ENCODE measurements at regions not wholly inside any gene's neighbourhood (a gene's known extent, or its start where the extent isn't known, plus 50 kb on each side); places are given as distances from the start of the nearest gene placed in this dataset.

GRCh38 chr3:94259291-94259690, 196.4 kb downstream of the NSUN3 start:
- H3K27ac ChIP-seq (ENCODE audit: low read length): no peak overlapping the region
- H3K4me3 ChIP-seq (ENCODE audit: low read depth in 1 of 2, low read length in 2 of 2): no peak overlapping the region
- DNase-seq: no peak
- H3K4me1 ChIP-seq (ENCODE audit: insufficient read depth, low read length): no peaks in the 10 kb centered on the region
- TF ChIP-seq EZH2 (IDR thresholded peaks at IDR 0.05; ENCODE audit: borderline replicate concordance, low read depth, low read length, severe bottlenecking): no peak
- TF ChIP-seq CTCF (IDR thresholded peaks at IDR 0.05; ENCODE audit: borderline replicate concordance, extremely low read depth, low read length, poor library complexity, severe bottlenecking): no peak
- no peak overlapping the region for H2AFZ ChIP-seq (ENCODE audit: low read depth, low read length)
- H3K9me3 ChIP-seq (ENCODE audit: insufficient read depth, low read length, severe bottlenecking): no peaks in the 10 kb centered on the region
- no peaks in the 10 kb centered on the region for H4K20me1 ChIP-seq (ENCODE audit: insufficient read depth, low read length)
- H3K27me3 ChIP-seq (ENCODE audit: insufficient read depth, low read length, poor library complexity): no peaks in the 10 kb centered on the region
- no peak for ATAC-seq (ENCODE audit: insufficient read depth, low read depth)
- H3K9ac ChIP-seq (ENCODE audit: low read depth, low read length): no peak overlapping the region
- no peaks in the 10 kb centered on the region for H3K79me2 ChIP-seq (ENCODE audit: insufficient read depth, low read length)
- no peaks in the 10 kb centered on the region for H3K36me3 ChIP-seq (ENCODE audit: insufficient read depth, low read length)
- no peak overlapping the region for H3K4me2 ChIP-seq (ENCODE audit: insufficient read depth, low read length)

DNA sequence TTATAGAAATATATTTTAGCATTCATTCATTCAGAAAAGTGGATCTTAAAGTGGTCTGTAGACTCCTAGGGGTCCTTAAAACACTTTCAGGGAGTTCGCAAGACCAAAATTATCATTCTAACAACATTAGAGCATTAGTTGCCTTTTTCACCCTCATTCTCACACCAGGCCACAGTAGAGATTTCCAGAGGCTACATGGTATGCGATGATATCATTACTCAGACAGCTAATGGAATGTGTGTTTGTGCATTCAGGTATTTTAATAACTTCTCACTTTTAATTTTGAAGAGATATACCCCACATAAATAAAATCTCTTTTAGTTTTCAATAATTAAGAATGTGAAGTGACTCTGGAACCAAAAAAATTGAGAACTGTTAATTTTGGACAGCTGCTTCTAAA, 206.9 kb downstream of the NSUN3 start:
- no peak for DNase-seq

DNA sequence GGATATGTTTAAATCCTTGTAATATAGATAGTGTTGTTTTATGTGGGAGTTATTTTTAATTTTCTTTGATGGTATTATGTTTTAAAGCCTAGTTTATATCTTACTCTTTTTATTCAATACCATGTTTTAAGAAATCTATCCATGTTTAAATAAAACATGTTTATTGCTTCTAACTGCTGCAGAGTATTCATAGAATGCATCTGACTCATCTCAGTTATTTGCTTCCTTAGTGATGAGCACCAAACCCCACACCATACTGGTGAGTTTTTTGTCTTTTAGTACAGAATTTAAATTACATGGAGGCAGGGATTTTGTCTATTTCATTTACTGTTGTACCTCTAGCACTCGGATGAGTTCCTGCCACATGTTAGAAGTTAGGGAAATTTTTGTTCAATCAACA, 209.2 kb downstream of the NSUN3 start:
- H3K4me2 ChIP-seq (ENCODE audit: insufficient read depth, low read length): no peak overlapping the region
- no peak overlapping the region for H3K4me3 ChIP-seq (ENCODE audit: low read depth in 1 of 2, low read length in 2 of 2)
- H3K27ac ChIP-seq (ENCODE audit: low read length): no peak overlapping the region
- H3K9me3 ChIP-seq (ENCODE audit: insufficient read depth, low read length, severe bottlenecking): no peaks in the 10 kb centered on the region
- no peak for DNase-seq
- no peak overlapping the region for H3K9ac ChIP-seq (ENCODE audit: low read depth, low read length)
- no peak for ATAC-seq (ENCODE audit: insufficient read depth, low read depth)
- no peaks in the 10 kb centered on the region for H3K79me2 ChIP-seq (ENCODE audit: insufficient read depth, low read length)
- H3K27me3 ChIP-seq (ENCODE audit: insufficient read depth, low read length, poor library complexity): no peaks in the 10 kb centered on the region
- no peaks in the 10 kb centered on the region for H3K36me3 ChIP-seq (ENCODE audit: insufficient read depth, low read length)
- H4K20me1 ChIP-seq (ENCODE audit: insufficient read depth, low read length): no peaks in the 10 kb centered on the region
- no peak overlapping the region for H2AFZ ChIP-seq (ENCODE audit: low read depth, low read length)
- TF ChIP-seq EZH2 (IDR thresholded peaks at IDR 0.05; ENCODE audit: borderline replicate concordance, low read depth, low read length, severe bottlenecking): no peak
- H3K4me1 ChIP-seq (ENCODE audit: insufficient read depth, low read length): no peaks in the 10 kb centered on the region

More for the DNA sequence above, 206.9 kb downstream of the NSUN3 start:
- H3K9me3 ChIP-seq (ENCODE audit: insufficient read depth, low read length, severe bottlenecking): no peaks in the 10 kb centered on the region
- no peak overlapping the region for H3K4me3 ChIP-seq (ENCODE audit: low read depth in 1 of 2, low read length in 2 of 2)
- no peak overlapping the region for H3K4me2 ChIP-seq (ENCODE audit: insufficient read depth, low read length)
- H3K79me2 ChIP-seq (ENCODE audit: insufficient read depth, low read length): no peaks in the 10 kb centered on the region
- H3K9ac ChIP-seq (ENCODE audit: low read depth, low read length): no peak overlapping the region
- no peak overlapping the region for H3K27ac ChIP-seq (ENCODE audit: low read length)
- no peak for TF ChIP-seq CTCF (IDR thresholded peaks at IDR 0.05; ENCODE audit: borderline replicate concordance, extremely low read depth, low read length, poor library complexity, severe bottlenecking)
- H3K36me3 ChIP-seq (ENCODE audit: insufficient read depth, low read length): no peaks in the 10 kb centered on the region
- no peak overlapping the region for H2AFZ ChIP-seq (ENCODE audit: low read depth, low read length)
- no peaks in the 10 kb centered on the region for H3K4me1 ChIP-seq (ENCODE audit: insufficient read depth, low read length)
- H4K20me1 ChIP-seq (ENCODE audit: insufficient read depth, low read length): no peaks in the 10 kb centered on the region
- no peak for ATAC-seq (ENCODE audit: insufficient read depth, low read depth)
- no peaks in the 10 kb centered on the region for H3K27me3 ChIP-seq (ENCODE audit: insufficient read depth, low read length, poor library complexity)

GRCh38 chr3:94280958-94281357, 218.1 kb downstream of the NSUN3 start:
- H2AFZ ChIP-seq (ENCODE audit: low read depth, low read length): no peak overlapping the region
- H3K4me2 ChIP-seq (ENCODE audit: insufficient read depth, low read length): no peak overlapping the region
- no peaks in the 10 kb centered on the region for H3K36me3 ChIP-seq (ENCODE audit: insufficient read depth, low read length)
- no peak for TF ChIP-seq CTCF (IDR thresholded peaks at IDR 0.05; ENCODE audit: borderline replicate concordance, extremely low read depth, low read length, poor library complexity, severe bottlenecking)
- no peak for TF ChIP-seq EZH2 (IDR thresholded peaks at IDR 0.05; ENCODE audit: borderline replicate concordance, low read depth, low read length, severe bottlenecking)
- ATAC-seq (ENCODE audit: insufficient read depth, low read depth) (no peak), DNase-seq (no peak)
- H3K79me2 ChIP-seq (ENCODE audit: insufficient read depth, low read length): no peaks in the 10 kb centered on the region
- H3K27me3 ChIP-seq (ENCODE audit: insufficient read depth, low read length, poor library complexity): no peaks in the 10 kb centered on the region
- H3K9me3 ChIP-seq (ENCODE audit: insufficient read depth, low read length, severe bottlenecking): no peaks in the 10 kb centered on the region
- H3K4me1 ChIP-seq (ENCODE audit: insufficient read depth, low read length): no peaks in the 10 kb centered on the region
- no peak overlapping the region for H3K27ac ChIP-seq (ENCODE audit: low read length)
- no peak overlapping the region for H3K4me3 ChIP-seq (ENCODE audit: low read depth in 1 of 2, low read length in 2 of 2)
- H3K9ac ChIP-seq (ENCODE audit: low read depth, low read length): no peak overlapping the region
- H4K20me1 ChIP-seq (ENCODE audit: insufficient read depth, low read length): no peaks in the 10 kb centered on the region

Measured in DND-41 (cell line).